ENCODE measurements at regions not wholly inside any gene's neighbourhood (a gene's known extent, or its start where the extent isn't known, plus 50 kb on each side); places are given as distances from the start of the nearest gene placed in this dataset.

DNA sequence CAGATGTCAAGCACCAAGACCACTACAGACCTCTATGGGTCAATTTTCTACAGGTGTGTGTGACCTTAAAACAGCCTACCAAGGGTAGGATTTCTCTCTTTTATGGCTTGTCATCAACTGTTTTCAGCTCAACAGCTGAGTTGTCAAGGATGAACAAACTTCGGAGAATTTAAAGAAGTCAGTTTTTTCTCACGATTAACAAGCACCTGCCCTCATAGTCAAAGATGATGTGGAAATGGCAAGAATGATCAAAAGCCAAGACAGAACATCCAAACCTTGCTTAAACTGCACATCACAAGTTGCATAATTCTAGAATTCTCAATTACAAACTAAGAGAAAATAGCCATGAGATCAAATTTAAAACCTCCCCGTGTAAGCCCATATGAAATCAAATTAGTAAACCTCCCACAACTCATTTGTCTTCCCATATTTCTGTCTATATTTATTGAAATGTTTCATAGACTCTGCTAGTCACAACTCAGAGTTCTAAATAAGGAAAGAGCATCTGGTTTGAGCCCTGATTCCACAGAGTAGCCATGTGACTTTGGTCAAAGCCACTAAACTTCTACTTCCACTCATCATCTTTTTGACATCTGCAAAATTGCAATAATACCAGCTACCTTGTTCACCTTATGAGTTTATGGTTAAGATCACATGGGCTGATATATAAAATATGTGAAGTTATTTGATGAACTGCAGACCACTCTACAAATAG is 521.5 kb upstream of the HTR2A start:
- TF ChIP-seq, protein P1, sequence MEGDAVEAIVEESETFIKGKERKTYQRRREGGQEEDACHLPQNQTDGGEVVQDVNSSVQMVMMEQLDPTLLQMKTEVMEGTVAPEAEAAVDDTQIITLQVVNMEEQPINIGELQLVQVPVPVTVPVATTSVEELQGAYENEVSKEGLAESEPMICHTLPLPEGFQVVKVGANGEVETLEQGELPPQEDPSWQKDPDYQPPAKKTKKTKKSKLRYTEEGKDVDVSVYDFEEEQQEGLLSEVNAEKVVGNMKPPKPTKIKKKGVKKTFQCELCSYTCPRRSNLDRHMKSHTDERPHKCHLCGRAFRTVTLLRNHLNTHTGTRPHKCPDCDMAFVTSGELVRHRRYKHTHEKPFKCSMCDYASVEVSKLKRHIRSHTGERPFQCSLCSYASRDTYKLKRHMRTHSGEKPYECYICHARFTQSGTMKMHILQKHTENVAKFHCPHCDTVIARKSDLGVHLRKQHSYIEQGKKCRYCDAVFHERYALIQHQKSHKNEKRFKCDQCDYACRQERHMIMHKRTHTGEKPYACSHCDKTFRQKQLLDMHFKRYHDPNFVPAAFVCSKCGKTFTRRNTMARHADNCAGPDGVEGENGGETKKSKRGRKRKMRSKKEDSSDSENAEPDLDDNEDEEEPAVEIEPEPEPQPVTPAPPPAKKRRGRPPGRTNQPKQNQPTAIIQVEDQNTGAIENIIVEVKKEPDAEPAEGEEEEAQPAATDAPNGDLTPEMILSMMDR (conservative IDR thresholded peaks at IDR 0.05; ENCODE audit: low read depth, low read length) = no peak
- TF ChIP-seq FOS (IDR thresholded peaks at IDR 0.05; ENCODE audit: low read depth, low read length) (no peak), POLR2A (IDR thresholded peaks at IDR 0.05; ENCODE audit: low read depth, low read length) (no peak), RFX5 (IDR thresholded peaks at IDR 0.05; ENCODE audit: low read depth, low read length) (no peak), SMC3 (IDR thresholded peaks at IDR 0.05; ENCODE audit: low read depth, low read length) (no peak), MAFK (IDR thresholded peaks at IDR 0.05; ENCODE audit: low read depth, low read length) (no peak)
